Endothelial cell of umbilical vein (primary cell): ENCODE measurements at regions not wholly inside any gene's neighbourhood (a gene's known extent, or its start where the extent isn't known, plus 50 kb on each side); places are given as distances from the start of the nearest gene placed in this dataset.

Experiments used
- BruUV-seq: library from RNA; stranded (reverse); fragments of 400-500 nt; replicated peaks from 2 replicates; lab custom pipeline; 2021; lab: Mats Ljungman, UMichigan
- CTCF ChIA-PET: fragments of 300-600, 350-600 bp; sonication (Branson Sonifier 250); formaldehyde crosslinking; loops from one replicate; lab custom pipeline; 2021; ENCODE audit warnings: antibody characterized with exemption, inconsistent platforms; lab: Charles Lee
- POLR2A ChIA-PET: fragments of 300-600, 350-600 bp; sonication (Branson Sonifier 250); formaldehyde crosslinking; loops from one replicate; lab custom pipeline; 2021; ENCODE audit warnings: antibody characterized with exemption, inconsistent platforms; lab: Charles Lee
- DNase-seq: peaks from one replicate; pipeline ENCODE4 v3.0.0-alpha.2; 2011; ENCODE audit warnings: low read depth, low spot score
- FAIRE-seq: peaks from 2 replicates; lab custom pipeline; 2011; peaks lifted over from hg19 to GRCh38; lab: Jason Lieb, UNC
- H2AFZ ChIP-seq: 2 replicates; pipeline ENCODE4 v1.6.0; 2012; ENCODE audit warnings: low read depth, low read length, control low read depth, inconsistent platforms
- H3K27ac ChIP-seq: 2 replicates; pipeline ENCODE4 v1.5.1; 2011; ENCODE audit warnings: low read depth, mild to moderate bottlenecking, control low read depth, low read length, moderate library complexity; ENCODE audit not compliant: insufficient read depth
- H3K27me3 ChIP-seq, 2 experiments: 2 replicates each; pipeline versions ENCODE4 v1.6.0 to v1.6.1; 2011; ENCODE audit warnings: low read length in 2 of 2, mixed read lengths in 1 of 2; ENCODE audit not compliant: control insufficient read depth in 2 of 2, insufficient read depth in 2 of 2
- H3K36me3 ChIP-seq, 2 experiments: 2 replicates in 1 of 2; 3 replicates in 1 of 2; pipeline ENCODE4 v1.5.1; 2011; ENCODE audit warnings: low read length in 2 of 2, mild to moderate bottlenecking in 1 of 2, moderate library complexity in 1 of 2; ENCODE audit not compliant: control insufficient read depth in 2 of 2, insufficient read depth in 2 of 2; ENCODE audit errors: extremely low read depth in 1 of 2
- H3K4me1 ChIP-seq: 3 replicates; pipeline ENCODE4 v1.5.1; 2011; ENCODE audit warnings: mild to moderate bottlenecking, low read length; ENCODE audit not compliant: control insufficient read depth, insufficient read depth; ENCODE audit errors: extremely low read depth
- H3K4me2 ChIP-seq: 2 replicates; pipeline ENCODE4 v1.6.1; 2011; ENCODE audit warnings: low read length, control low read depth, mixed read lengths; ENCODE audit not compliant: insufficient read depth
- H3K4me3 ChIP-seq, 3 experiments: fragments of 200-600 bp in 1 of 3; sonication (generic), shearing (Covaris generic) in 1 of 3; replicated peaks in 1 of 3; 2 replicates each; pipeline ENCODE4 v1.5.1; 2011 to 2016; ENCODE audit warnings: control low read depth in 3 of 3, low read length in 3 of 3, mild to moderate bottlenecking in 2 of 3, inconsistent platforms in 1 of 3, low read depth in 1 of 3, moderate library complexity in 1 of 3; ENCODE audit not compliant: insufficient read depth in 1 of 3
- H3K79me2 ChIP-seq: 2 replicates; pipeline ENCODE4 v1.6.0; 2012; ENCODE audit warnings: low read length, inconsistent platforms; ENCODE audit not compliant: control insufficient read depth, insufficient read depth
- H3K9ac ChIP-seq: replicated peaks from 2 replicates; pipeline ENCODE3; 2011; ENCODE audit warnings: low read length, control low read depth; ENCODE audit not compliant: insufficient read depth; ENCODE audit errors: extremely low read depth
- H3K9me1 ChIP-seq: replicated peaks from 3 replicates; pipeline ENCODE4 v1.6.0; 2011; ENCODE audit warnings: mild to moderate bottlenecking, low read length; ENCODE audit not compliant: control insufficient read depth, insufficient read depth; ENCODE audit errors: extremely low read depth
- H3K9me3 ChIP-seq: replicated peaks from 2 replicates; pipeline ENCODE4 v1.5.1; 2012; ENCODE audit warnings: low read length, inconsistent platforms; ENCODE audit not compliant: control insufficient read depth, insufficient read depth
- H4K20me1 ChIP-seq: replicated peaks from 2 replicates; pipeline ENCODE3; 2011; ENCODE audit warnings: mild to moderate bottlenecking, low read length; ENCODE audit not compliant: control insufficient read depth, insufficient read depth; ENCODE audit errors: extremely low read depth
- EZH2 ChIP-seq: IDR thresholded peaks from 2 replicates; pipeline ENCODE4 v1.6.1; 2012; ENCODE audit warnings: borderline replicate concordance, low read depth, mild to moderate bottlenecking, moderate library complexity, low read length, inconsistent platforms; ENCODE audit not compliant: severe bottlenecking
- FOS ChIP-seq: IDR thresholded peaks from 2 replicates; pipeline ENCODE4 v1.6.1; 2011; ENCODE audit warnings: mild to moderate bottlenecking, low read length, moderate library complexity, borderline replicate concordance; ENCODE audit not compliant: insufficient read depth
- GATA2 ChIP-seq: IDR thresholded peaks from 2 replicates; pipeline ENCODE4 v1.7.0; 2011; ENCODE audit warnings: low read depth, mild to moderate bottlenecking, moderate library complexity, mixed read lengths, low read length; ENCODE audit not compliant: insufficient read length, insufficient read depth
- JUN ChIP-seq: IDR thresholded peaks from 2 replicates; pipeline ENCODE4 v1.6.1; 2011; ENCODE audit warnings: borderline replicate concordance, low read depth; ENCODE audit not compliant: insufficient read length, insufficient read depth
- MYC ChIP-seq: IDR thresholded peaks from one replicate; pipeline ENCODE4 v1.6.1; 2011; ENCODE audit warnings: mild to moderate bottlenecking, low read depth, low read length
- POLR2A ChIP-seq: IDR thresholded peaks from 2 replicates; pipeline ENCODE4 v1.6.1; 2012; ENCODE audit warnings: low read depth, mild to moderate bottlenecking, control low read depth, low read length
- POLR2AphosphoS5 ChIP-seq: IDR thresholded peaks from 2 replicates; pipeline ENCODE4 v1.6.1; 2012; ENCODE audit warnings: low read depth, mild to moderate bottlenecking, control low read depth, low read length, moderate library complexity; ENCODE audit not compliant: insufficient read depth
- dilution Hi-C: fragments of 300-500 bp; cut with MboI; formaldehyde crosslinking; loops from one replicate; pipeline ENCODE4 v1.15.0; 2019; ENCODE audit warnings: low sequenced_read_pairs; ENCODE audit not compliant: extremely low pct_ligation_motif_present
- intact Hi-C: fragments of 100-400 bp; cut with micrococcal nuclease; formaldehyde crosslinking; loops from one replicate; pipeline ENCODE4 v1.10.0; 2022
- TF ChIP-seq, protein P1 (sequence below), 2 donors: IDR thresholded peaks; 1 replicate in 1 of 2; 2 replicates in 1 of 2; pipeline ENCODE4 v1.5.1; 2011; ENCODE audit warnings: low read length in 2 of 2, mild to moderate bottlenecking in 2 of 2, moderate library complexity in 2 of 2, control low read depth in 1 of 2, inconsistent platforms in 1 of 2, low read depth in 1 of 2; ENCODE audit not compliant: insufficient read depth in 1 of 2; ENCODE audit errors: extremely low read depth in 1 of 2
- TF ChIP-seq, protein P2 (sequence below): IDR thresholded peaks from 2 replicates; pipeline ENCODE4 v1.6.1; 2011; ENCODE audit not compliant: insufficient read depth, insufficient read length

DNA sequence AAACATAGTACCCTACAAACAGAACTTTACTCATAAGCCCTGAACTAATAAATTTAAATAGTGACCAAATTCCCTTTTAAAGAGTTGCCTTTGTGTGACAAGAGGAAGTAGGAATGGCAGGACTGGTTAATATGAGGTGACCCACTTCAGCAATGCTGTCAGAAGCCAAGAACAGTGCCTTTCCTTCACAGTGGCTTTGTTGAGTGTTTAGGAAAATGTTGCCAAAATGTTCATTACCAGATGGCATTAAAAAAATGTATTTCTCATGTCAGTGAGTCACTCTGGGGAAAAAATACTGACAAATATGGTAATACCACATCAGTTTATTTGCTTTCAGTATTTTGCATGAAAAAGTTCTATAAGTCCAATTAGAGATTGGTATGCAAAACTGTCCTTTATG lies 103.3 kb downstream of the DIRAS2 start:
- intact Hi-C loops (no loop called here), dilution Hi-C loops (no loop called here)
- H3K4me2 ChIP-seq = no peak overlapping the region
- H3K9ac ChIP-seq = no peak overlapping the region
- H2AFZ ChIP-seq = no peak overlapping the region
- no peaks in the 10 kb centered on the region for H3K36me3 ChIP-seq
- no peaks in the 10 kb centered on the region for H3K4me1 ChIP-seq
- H4K20me1 ChIP-seq = no peaks in the 10 kb centered on the region
- H3K4me3 ChIP-seq = no peak overlapping the region
- no peaks in the 10 kb centered on the region for H3K9me1 ChIP-seq
- H3K27me3 ChIP-seq = no peaks in the 10 kb centered on the region
- CTCF ChIA-PET = no interaction called here
- no peak for TF ChIP-seq POLR2AphosphoS5
- no peak for TF ChIP-seq JUN
- TF ChIP-seq, protein P1, sequence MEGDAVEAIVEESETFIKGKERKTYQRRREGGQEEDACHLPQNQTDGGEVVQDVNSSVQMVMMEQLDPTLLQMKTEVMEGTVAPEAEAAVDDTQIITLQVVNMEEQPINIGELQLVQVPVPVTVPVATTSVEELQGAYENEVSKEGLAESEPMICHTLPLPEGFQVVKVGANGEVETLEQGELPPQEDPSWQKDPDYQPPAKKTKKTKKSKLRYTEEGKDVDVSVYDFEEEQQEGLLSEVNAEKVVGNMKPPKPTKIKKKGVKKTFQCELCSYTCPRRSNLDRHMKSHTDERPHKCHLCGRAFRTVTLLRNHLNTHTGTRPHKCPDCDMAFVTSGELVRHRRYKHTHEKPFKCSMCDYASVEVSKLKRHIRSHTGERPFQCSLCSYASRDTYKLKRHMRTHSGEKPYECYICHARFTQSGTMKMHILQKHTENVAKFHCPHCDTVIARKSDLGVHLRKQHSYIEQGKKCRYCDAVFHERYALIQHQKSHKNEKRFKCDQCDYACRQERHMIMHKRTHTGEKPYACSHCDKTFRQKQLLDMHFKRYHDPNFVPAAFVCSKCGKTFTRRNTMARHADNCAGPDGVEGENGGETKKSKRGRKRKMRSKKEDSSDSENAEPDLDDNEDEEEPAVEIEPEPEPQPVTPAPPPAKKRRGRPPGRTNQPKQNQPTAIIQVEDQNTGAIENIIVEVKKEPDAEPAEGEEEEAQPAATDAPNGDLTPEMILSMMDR (IDR thresholded peaks at IDR 0.05; ENCODE audit: extremely low read depth in 1 of 2, insufficient read depth in 1 of 2, low read depth in 1 of 2, low read length in 2 of 2) = no peak
- TF ChIP-seq EZH2 = no peak
- no peak for TF ChIP-seq FOS
- no peak for TF ChIP-seq GATA2
- no peak for TF ChIP-seq POLR2A
- no peak for TF ChIP-seq MYC
- TF ChIP-seq, protein P2, sequence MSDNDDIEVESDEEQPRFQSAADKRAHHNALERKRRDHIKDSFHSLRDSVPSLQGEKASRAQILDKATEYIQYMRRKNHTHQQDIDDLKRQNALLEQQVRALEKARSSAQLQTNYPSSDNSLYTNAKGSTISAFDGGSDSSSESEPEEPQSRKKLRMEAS = no peak
- no peaks in the 10 kb centered on the region for H3K79me2 ChIP-seq
- FAIRE-seq (no peak), DNase-seq (no peak)
- no peaks in the 10 kb centered on the region for H3K9me3 ChIP-seq
- H3K27ac ChIP-seq = no peak overlapping the region
- POLR2A ChIA-PET = no interaction called here
- no TSS peak for BruUV-seq
